Glutamatergic neuron (in vitro differentiated cells): ENCODE measurements at regions not wholly inside any gene's neighbourhood (a gene's known extent, or its start where the extent isn't known, plus 50 kb on each side); places are given as distances from the start of the nearest gene placed in this dataset.
A peak's percentile ranks its signal among the peaks of the same experiment; 100 is the strongest.

Experiments
- DNase-seq: peaks from one replicate; pipeline ENCODE4 v3.0.0; 2022
- H3K27ac Mint-ChIP-seq: one replicate; pipeline ENCODE4 v1.8.0; 2020; ENCODE audit warnings: mild to moderate bottlenecking, mixed read lengths, inconsistent platforms; ENCODE audit not compliant: unreplicated experiment
- H3K27me3 Mint-ChIP-seq: one replicate; pipeline ENCODE4 v1.8.0; 2020; ENCODE audit warnings: mild to moderate bottlenecking, moderate library complexity, mixed read lengths, inconsistent platforms; ENCODE audit not compliant: unreplicated experiment
- H3K36me3 Mint-ChIP-seq: one replicate; pipeline ENCODE4 v1.8.0; 2020; ENCODE audit warnings: mild to moderate bottlenecking, mixed read lengths, inconsistent platforms; ENCODE audit not compliant: unreplicated experiment
- H3K4me1 Mint-ChIP-seq: one replicate; pipeline ENCODE4 v1.8.0; 2020; ENCODE audit warnings: mild to moderate bottlenecking, low read depth, mixed read lengths, inconsistent platforms; ENCODE audit not compliant: unreplicated experiment
- H3K4me3 Mint-ChIP-seq: one replicate; pipeline ENCODE4 v1.8.0; 2020; ENCODE audit warnings: mild to moderate bottlenecking, mixed read lengths, inconsistent platforms; ENCODE audit not compliant: unreplicated experiment
- H3K9me3 Mint-ChIP-seq: one replicate; pipeline ENCODE4 v1.8.0; 2020; ENCODE audit warnings: mild to moderate bottlenecking, moderate library complexity, mixed read lengths, inconsistent platforms; ENCODE audit not compliant: unreplicated experiment
- TF ChIP-seq, protein P1 (sequence below): fragments of 200-600 bp; sonication (generic); IDR thresholded peaks from one replicate; pipeline ENCODE4 v1.5.0; 2021; ENCODE audit not compliant: partially characterized antibody, unreplicated experiment

DNA sequence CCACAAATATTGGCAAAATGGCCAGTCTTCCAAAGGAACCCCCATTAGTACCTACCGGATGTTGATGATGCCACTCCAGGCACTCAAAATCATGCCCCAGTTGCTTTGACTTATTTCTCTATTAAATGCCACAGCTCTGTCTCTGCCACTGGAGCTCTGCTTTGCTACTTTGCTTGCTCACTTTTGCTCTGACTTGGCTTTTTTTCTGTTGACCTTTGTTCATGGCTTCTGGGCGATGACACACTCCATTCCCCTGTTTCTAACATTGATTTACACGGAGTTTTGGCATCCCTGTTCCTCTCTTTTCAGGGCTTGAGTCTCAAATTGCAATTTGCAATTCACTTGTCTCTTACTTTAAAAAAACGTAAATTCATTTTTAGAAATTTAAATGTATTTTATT lies 217.1 kb upstream of the SPRY2 start:
- Mint-ChIP-seq H3K36me3 (no peaks in the 10 kb centered on the region), H3K9me3 (peaks cover 2% of the 10 kb centered on the region), H3K4me1 (peaks cover 4% of the 10 kb centered on the region), H3K27ac (no peak overlapping the region), H3K27me3 (no peaks in the 10 kb centered on the region), H3K4me3 (no peak overlapping the region)
- TF ChIP-seq, protein P1, sequence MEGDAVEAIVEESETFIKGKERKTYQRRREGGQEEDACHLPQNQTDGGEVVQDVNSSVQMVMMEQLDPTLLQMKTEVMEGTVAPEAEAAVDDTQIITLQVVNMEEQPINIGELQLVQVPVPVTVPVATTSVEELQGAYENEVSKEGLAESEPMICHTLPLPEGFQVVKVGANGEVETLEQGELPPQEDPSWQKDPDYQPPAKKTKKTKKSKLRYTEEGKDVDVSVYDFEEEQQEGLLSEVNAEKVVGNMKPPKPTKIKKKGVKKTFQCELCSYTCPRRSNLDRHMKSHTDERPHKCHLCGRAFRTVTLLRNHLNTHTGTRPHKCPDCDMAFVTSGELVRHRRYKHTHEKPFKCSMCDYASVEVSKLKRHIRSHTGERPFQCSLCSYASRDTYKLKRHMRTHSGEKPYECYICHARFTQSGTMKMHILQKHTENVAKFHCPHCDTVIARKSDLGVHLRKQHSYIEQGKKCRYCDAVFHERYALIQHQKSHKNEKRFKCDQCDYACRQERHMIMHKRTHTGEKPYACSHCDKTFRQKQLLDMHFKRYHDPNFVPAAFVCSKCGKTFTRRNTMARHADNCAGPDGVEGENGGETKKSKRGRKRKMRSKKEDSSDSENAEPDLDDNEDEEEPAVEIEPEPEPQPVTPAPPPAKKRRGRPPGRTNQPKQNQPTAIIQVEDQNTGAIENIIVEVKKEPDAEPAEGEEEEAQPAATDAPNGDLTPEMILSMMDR: no peak
- DNase-seq: no peak

DNA sequence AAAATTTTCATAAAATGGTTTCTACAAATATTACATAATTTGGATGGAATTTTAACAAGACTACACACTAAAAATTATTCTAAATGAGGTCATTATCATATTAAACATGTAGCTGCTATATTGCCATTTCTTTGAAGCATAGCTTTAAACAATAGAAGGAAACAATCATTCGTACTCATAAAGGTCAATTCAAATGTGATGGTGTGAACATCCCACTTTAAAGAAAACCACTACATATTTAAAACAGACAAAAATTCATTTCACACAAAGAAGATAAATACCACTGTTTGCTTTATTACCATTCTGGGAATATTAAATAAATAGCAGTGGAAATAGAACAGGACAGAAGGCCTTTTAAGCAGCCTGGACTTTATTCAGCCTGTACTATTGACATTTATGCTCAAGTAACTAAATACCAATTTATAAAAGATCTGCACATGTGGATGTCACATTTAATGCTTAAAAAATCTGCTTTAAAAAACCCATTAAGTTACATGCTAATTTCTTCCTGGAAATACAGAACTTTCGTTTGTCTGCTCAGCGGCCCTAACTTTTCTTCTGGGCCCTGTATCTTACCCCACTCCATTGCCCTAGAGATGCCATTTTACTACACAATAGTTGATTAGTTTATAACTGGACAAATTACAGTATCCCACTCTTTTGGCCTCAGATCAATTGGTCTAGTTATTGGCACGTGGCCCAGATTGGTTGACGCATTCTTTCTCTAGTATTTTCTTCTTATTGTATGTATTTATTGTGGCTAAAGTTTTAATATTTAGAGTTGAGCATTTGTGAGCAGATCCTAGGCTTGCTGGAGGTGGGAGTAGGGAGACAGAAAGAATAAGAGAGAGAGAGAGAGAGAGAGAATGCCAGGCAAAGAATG lies 215.1 kb upstream of the SPRY2 start:
- Mint-ChIP-seq H3K27ac (no peak overlapping the region), H3K4me1 (peaks cover 18% of the 10 kb centered on the region), H3K4me3 (no peak overlapping the region), H3K9me3 (peaks cover 2% of the 10 kb centered on the region), H3K36me3 (no peaks in the 10 kb centered on the region), H3K27me3 (no peaks in the 10 kb centered on the region)
- DNase-seq: no peak
- TF ChIP-seq, protein P1: no peak

DNA sequence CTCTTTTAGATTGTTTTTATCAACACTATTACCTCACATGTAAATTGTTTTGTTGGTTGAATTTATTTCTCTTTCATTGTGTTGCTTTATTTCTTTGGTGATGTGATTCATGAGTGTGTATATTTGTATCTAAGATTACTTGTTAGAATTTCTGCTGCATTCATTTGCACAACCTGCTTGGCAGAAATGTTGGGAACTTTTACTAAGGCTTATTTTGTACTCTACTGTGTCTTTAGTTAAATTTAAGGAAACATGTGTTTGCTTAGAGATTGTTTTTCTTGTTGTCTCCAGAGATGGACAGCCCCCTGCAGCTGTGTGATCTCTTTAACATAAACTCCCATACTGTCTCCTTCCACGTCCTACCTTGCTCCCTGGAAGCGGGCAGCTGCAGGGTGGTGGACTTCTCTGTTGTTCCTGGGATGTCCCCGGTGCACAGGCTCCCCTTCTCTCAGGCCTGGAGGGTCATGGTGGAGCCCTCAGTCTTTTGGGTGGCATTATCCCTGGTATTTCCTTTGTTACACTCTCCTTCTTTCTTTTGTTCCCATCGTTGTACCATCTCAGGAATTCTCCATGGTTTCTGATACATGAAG lies 212.0 kb upstream of the SPRY2 start:
- TF ChIP-seq, protein P1: no peak
- Mint-ChIP-seq H3K36me3 (no peaks in the 10 kb centered on the region), H3K27me3 (no peaks in the 10 kb centered on the region), H3K27ac (peak overlapping the region; percentile 69), H3K9me3 (no peaks in the 10 kb centered on the region), H3K4me3 (no peak overlapping the region), H3K4me1 (peaks cover 41% of the 10 kb centered on the region)
- no peak for DNase-seq

DNA sequence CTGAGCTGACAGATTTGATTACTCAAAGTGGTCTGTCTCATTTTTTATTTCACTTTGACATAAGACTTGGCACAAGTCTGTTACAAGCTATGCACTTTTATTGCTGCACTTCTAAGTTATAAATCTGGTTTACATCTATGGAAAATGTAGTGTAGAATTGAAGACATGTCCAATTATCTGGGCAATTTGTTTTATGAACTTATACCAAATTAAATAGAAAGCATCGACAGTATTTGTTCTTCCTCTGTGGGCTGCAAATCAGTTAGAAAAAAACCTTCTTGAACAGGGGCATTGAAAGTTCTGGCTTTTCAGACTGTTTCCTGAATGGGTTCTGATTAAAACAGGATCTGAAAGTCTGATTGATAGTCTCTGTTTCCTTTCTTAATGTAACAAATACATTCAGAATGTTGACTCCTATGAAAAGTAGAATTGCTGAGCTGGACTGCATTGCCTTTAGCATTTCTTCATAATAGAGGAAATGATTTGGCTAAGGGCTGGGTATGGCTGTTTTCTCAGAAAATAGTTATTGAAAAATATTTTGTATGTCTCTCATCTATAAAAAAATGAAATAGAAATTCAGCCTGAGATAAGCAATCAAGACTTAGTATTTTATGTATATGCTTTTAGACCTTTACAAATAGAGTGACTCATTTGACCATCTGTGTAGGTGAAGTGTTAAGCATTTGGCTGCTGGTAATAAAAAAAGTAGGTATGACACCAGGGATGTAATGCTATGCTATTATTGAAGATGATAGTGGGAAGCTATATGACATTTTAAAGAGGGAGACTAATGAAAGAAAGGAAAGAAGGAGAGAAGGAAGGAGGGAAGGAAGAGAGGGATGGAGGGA lies 210.9 kb upstream of the SPRY2 start:
- Mint-ChIP-seq H3K4me1 (peaks cover 44% of the 10 kb centered on the region), H3K9me3 (no peaks in the 10 kb centered on the region), H3K4me3 (no peak overlapping the region), H3K36me3 (no peaks in the 10 kb centered on the region), H3K27me3 (no peaks in the 10 kb centered on the region), H3K27ac (peak overlapping the region; percentile 54)
- DNase-seq: no peak
- TF ChIP-seq, protein P1: no peak
